ENCODE measurements at regions not wholly inside any gene's neighbourhood (a gene's known extent, or its start where the extent isn't known, plus 50 kb on each side); places are given as distances from the start of the nearest gene placed in this dataset.
A peak's percentile ranks its signal among the peaks of the same experiment; 100 is the strongest.

- DNase-seq (ENCODE audit: low read depth): no peak
Measured at GRCh38 chr6:148213366-148213765, 129.3 kb upstream of the SASH1 start.

DNA sequence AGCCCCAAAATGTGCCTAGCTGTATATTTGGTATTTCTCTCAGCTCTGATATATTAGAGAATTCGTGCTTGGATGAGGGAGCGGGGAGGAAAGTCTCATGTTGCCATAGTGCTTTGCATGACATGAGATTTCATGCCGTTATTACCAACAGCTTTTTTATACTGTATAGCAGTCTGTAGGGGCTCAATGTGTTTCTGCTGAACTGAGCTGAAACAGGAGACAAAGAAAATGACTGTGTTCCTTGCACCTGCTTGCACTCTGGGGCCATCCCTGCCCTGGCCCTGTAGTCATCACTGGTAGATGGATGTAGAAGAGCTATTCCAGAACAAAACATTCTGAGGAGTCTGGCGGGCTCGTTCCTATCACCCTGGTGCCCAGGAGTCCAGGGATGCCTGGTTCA is 128.0 kb upstream of the SASH1 start:
- DNase-seq (ENCODE audit: low read depth): no peak

GRCh38 chr6:148217051-148217450 is 125.6 kb upstream of the SASH1 start:
- no peak for DNase-seq (ENCODE audit: low read depth)

DNA sequence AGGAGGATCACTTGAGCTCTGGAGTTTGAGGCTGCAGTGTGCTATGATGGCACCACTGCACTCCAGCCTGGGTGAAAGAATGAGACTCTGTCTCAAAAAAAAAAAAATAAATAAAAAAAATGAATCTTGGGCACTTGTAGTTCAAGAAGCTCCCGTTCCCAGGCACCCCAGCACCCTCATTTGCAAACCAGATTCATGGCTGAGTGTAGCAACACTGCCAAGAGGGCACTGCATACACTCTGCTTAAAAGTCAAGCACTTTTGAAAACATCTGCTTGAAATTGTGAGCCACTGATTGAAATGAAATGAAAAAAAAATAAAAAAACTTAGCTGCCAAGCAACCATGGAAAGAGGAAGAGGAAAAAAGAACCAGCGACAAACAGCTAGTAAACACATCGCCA is 124.7 kb upstream of the SASH1 start:
- DNase-seq (ENCODE audit: low read depth): no peak

- DNase-seq (ENCODE audit: low read depth): no peak
Measured at GRCh38 chr6:148218542-148219258, 123.9 kb upstream of the SASH1 start.

- DNase-seq (ENCODE audit: low read depth): no peak
Measured at GRCh38 chr6:148221196-148221979, 121.2 kb upstream of the SASH1 start.

- no peak for DNase-seq (ENCODE audit: low read depth)
Measured at GRCh38 chr6:148222376-148222775, 120.3 kb upstream of the SASH1 start.

DNA sequence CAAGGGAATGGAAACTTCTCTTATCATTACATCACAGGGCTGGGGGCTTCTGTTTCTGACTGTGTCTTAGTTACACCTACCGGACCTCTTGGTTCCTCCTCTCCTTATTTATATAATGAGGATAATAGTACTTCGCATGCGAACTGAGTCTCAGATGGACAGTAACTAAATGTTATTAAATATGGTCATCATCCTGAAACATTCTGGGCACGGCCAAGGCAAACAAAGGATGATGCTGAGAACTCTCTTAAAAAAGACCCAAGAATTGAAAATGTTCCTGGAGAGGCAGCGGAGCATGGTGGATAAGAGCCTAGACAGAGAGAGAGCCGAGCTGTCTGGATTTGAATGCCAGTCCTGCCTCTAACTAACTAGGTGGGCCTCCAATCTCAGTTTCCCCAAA is 119.8 kb upstream of the SASH1 start:
- DNase-seq (ENCODE audit: low read depth): no peak

GRCh38 chr6:148223424-148223842 is 119.2 kb upstream of the SASH1 start:
- peak; percentile 31 for DNase-seq (ENCODE audit: low read depth)

DNA sequence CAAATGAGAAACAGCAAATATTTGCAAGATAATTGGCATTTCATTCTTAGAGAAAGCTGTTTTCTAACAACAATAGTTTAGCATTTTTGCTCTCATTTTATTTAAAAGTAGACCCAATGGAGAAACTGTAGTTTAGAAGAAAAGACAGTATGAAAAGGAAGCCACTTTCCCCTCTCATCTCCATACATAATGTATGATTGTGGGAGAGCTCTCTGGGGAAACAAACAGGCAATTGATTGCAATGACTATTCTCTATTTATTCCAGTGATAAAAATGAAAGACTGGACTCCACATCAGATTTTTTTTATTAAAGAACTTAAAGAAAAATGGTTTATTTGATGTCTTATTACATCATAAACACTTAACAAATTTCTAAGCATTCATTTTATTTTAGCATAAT is 116.8 kb upstream of the SASH1 start:
- peak; percentile 3 for DNase-seq (ENCODE audit: low read depth)

DNA sequence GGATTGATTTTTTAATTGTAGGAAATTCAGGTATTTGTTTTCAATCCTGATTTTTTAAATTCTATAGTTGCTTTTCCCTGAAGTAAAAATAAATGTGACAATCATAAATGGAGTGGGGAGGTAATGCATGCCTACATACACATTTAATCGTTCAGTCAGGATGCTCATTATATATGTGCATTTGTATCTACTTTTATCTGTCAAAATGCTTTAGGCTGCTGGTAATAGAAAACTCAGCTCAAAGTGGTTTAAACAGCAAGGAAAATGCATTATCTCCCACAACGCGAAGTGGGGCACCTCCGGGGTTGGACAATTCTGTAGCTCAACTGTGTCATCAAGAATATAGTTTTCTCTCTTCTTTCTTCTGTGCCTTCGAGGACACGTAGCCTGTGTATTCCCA is 116.4 kb upstream of the SASH1 start:
- no peak for DNase-seq (ENCODE audit: low read depth)

DNA sequence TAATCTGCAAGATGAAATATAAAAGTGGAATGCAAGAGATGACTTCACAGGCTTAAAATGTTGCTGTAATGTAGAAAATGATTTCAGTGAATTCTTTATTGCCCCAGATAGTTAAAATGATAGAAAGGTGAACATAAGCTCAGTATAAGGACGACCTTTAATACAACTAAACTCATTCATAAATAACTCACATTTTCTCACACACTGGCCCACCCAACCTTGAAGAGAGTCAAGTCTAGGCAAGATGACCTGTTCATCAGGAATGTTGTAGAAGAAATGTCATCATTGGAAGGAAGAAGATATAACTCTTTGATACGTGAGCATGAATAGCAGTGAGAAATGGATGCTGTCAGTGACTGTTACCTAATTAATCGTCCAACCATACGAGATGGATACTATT is 111.1 kb upstream of the SASH1 start:
- no peak for DNase-seq (ENCODE audit: low read depth)

GRCh38 chr6:148235446-148235845 is 107.2 kb upstream of the SASH1 start:
- no peak for DNase-seq (ENCODE audit: low read depth)

DNA sequence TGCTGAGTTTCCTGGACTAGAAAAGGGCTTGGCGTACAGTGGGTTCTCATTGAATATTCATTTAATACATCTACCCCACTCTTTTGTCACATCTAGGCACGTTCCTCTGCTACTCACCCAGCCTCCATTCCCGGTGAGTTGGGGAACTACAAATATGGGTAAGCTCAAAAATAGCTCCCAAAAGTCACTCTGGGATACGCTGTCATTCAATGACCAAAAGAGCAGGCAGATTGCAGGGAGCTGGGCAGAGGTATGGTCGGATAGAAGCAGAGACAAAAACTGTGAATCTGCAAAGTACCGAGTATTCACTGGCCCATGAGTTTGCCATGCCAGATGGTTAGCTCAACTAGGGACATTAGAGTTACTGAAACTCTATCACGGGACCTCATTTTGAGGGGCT is 103.9 kb upstream of the SASH1 start:
- DNase-seq (ENCODE audit: low read depth): no peak

GRCh38 chr6:148239215-148239614 is 103.4 kb upstream of the SASH1 start:
- no peak for DNase-seq (ENCODE audit: low read depth)

GRCh38 chr6:148239801-148240460 is 102.7 kb upstream of the SASH1 start:
- no peak for DNase-seq (ENCODE audit: low read depth)

DNA sequence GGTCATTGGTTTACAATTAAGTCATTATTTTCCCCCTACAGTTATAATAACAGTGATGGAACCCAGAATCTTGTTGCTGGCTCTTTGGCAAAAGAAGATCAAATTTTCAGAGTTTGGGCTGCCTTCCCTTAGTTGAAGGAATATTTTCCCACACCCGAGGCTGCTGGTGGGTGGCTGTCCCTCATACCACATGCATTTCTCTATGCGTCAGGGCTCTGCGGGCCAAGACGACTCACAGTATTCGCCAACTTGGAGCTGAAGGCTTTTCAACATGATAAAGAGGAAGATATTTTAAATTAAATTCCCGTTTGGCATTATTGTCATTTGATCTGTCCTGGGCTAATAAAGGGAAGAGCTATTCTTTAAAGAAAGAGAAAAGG is 102.2 kb upstream of the SASH1 start:
- no peak for DNase-seq (ENCODE audit: low read depth)

DNA sequence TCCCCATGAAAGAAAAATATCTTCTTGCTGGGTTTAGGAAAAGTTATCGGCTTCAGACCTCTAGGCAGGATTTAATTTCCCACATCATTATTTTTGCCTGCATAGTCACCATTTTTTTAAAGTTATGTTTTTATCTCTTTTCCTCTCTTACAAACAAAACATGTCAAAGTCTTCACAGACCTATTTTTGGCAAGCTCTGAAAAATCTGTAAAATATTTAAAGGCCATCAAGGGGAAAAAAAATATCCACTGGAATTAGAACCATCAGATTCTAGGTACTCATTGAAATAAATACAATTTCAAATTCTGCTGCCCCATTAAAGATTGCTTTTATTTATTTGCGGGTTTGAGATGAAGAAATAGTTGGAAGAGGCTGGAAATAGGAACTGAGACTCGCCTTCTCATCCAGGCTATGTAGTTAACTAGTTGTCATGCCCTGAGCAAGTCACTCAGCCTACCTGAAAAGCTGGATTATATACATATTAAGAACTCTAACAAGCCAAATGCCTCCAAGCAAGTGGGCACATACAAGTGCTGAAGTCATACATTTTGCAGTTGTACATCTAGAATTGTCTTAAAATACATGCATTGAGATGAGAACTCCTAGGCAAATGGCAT is 101.7 kb upstream of the SASH1 start:
- no peak for DNase-seq (ENCODE audit: low read depth)

DNA sequence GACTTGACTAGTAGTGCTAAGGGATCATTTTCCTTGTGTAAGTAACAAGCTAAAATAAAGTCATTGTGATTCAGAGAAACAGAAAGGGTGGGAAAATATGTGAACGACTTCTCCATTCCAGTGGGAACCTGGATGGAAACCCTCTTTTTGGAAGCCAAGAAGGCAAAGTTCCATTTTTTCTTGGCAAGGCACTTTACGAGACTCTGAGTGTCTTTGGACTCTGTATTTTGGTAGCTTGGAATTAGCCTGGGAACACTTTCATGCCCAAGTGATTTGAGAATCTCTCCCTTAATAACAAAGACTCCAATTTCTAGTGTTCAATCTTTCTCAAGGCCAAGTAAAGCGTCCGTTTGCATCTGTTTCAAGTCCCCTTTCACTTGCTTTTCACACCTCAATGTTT is 100.5 kb upstream of the SASH1 start:
- DNase-seq (ENCODE audit: low read depth): no peak

GRCh38 chr6:148244217-148244935 is 98.3 kb upstream of the SASH1 start:
- DNase-seq (ENCODE audit: low read depth): peak; percentile 8

- no peak for DNase-seq (ENCODE audit: low read depth)
Measured at GRCh38 chr6:148247386-148248063, 95.1 kb upstream of the SASH1 start.

Measured in RPMI7951 (cell line).